ENCODE measurements at regions not wholly inside any gene's neighbourhood (a gene's known extent, or its start where the extent isn't known, plus 50 kb on each side); places are given as distances from the start of the nearest gene placed in this dataset.

- TF ChIP-seq CTCF (tag by site-specific recombination; IDR thresholded peaks at IDR 0.05) (no peak), ZNF544 (tag by site-specific recombination; IDR thresholded peaks at IDR 0.05) (no peak), ZNF121 (tag by site-specific recombination; IDR thresholded peaks at IDR 0.05) (no peak), ZNF157 (tag by site-specific recombination; IDR thresholded peaks at IDR 0.05) (no peak), KLF7 (tag by site-specific recombination; IDR thresholded peaks at IDR 0.05; ENCODE audit: borderline replicate concordance) (no peak), ZBTB8A (tag by site-specific recombination; IDR thresholded peaks at IDR 0.05) (no peak)
These were observed 891.5 kb downstream of the EFNB2 start for GRCh38 chr13:105643966-105644365.
